T1000 (cell line): ENCODE measurements at regions not wholly inside any gene's neighbourhood (a gene's known extent, or its start where the extent isn't known, plus 50 kb on each side); places are given as distances from the start of the nearest gene placed in this dataset.
"Not testable (repeated sequence)": the region's sequence is repeated elsewhere in the genome, so short reads cannot be mapped to it uniquely, and the experiment has no call there.

ENCODE experiments used
- DNase-seq: peaks from one replicate; lab custom pipeline; 2025; ENCODE audit warnings: mixed read lengths; lab: John Stamatoyannopoulos, UW

GRCh38 chr1:182157187-182157586, 95.7 kb upstream of the ZNF648 start:
- DNase-seq, result no peak

DNA sequence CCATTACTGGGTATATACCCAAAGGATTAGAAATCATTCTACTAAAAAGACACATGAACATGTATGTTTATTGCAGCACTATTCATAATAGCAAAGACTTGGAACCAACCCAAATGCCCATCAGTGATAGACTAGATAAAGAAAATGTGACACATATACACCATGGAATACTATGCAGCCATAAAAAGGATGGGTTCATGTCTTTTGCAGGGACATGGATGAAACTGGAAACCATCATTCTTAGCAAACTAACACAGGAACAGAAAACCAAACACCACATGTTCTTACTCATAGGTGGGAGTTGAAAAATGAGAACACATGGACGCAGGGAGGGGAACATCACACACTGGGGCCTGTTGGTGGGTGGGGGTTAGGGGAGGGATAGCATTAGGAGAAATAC, 92.9 kb upstream of the ZNF648 start:
- not testable (repeated sequence) for DNase-seq

DNA sequence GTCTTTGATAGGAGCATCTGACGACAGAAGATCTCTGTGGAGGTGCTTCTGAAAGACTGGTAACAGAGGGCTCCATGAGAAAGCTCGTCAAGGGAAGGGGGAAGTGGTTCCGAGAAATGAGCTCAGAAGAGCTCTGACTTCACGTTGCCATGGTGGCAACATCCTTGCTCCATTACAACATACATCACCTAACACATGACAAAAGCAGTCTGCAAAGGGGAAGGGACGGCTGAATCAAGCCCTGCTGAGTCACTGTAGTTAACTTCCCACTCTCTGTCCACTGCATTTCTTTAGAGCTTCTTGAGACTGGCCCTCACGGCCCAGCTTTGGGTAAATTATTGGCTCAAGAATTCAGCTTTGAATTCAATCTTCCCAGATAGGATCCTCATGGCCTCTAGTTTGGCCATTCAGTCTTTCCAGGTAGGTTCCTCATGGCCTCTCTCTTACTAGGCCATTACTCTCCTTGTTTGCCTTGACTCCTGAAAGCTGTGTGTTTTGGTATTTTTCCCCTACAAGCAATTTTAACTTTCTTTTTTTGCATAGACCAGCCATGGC, 88.0 kb upstream of the ZNF648 start:
- DNase-seq, result no peak

- DNase-seq, result no peak
Measured at GRCh38 chr1:182147951-182148350, 86.4 kb upstream of the ZNF648 start.

DNA sequence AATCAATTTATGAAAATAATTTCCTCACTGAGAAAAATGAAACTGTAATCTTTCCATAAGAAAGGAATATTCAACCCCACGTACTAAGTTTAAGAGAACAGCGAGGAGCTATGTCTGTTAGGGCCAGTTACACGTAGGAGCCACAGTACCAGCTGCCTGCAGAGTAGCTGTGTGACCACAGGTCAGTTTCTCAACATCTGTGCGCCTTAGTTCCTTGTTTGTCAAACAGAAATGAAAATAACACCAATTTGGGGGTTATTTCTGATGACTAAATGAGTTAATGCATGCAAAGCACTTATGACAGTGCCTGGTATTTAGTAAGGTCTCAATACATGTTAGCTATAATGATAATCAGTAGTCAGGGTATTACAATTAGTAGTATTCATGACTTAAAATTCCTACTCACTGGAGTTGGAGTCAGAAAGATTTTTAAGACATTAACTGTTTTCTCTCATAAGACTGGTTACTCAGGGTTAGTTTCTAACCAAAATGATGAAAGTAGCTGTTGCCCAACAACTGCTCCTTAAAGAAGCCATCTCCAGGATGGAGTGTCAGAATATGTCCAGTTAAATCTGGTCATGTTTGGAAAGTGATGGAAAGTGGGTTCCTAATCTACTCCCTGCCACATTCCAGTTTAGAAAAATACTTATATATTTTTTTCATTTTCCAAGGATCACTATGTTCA, 85.8 kb upstream of the ZNF648 start:
- DNase-seq, result no peak

DNA sequence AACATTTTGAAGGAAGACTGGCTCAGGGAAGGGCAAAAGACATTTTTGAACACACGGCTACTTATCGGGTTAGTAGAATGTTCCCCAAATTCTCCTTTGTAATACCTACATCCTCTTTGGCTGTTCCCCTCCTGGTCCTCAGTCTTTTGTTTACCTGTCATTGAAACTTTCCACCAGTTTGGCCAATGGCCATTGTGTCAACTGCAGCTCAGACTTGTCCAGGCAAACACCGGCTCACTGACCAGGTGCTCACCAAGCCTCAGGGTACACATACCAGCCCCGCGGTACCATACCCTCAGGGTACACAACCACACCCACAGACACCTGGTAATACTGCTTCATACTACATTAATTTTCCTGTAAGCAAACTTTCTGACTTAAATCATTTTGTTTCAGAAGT, 84.8 kb upstream of the ZNF648 start:
- DNase-seq, result no peak

GRCh38 chr1:182145441-182145840, 83.9 kb upstream of the ZNF648 start:
- DNase-seq, result no peak

DNA sequence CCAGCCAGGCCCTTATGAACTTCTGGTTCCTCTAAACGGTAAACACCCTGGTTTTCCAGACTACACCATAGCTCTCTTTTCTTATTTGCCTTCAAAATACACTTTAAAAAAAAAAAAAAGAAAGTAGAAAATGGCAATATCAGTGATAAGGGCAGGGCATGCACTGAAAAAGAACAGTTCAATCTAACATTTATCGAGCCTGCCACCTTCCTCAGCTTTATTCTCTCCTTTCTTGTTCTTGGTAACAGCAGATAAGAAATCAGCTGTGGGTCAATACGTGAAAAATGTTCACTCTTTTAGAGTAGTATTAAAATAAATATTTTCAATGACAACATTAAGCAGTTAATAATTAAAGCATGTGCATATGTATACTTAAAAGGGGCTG, 83.1 kb upstream of the ZNF648 start:
- no peak for DNase-seq

GRCh38 chr1:182143825-182144645, 82.5 kb upstream of the ZNF648 start:
- no peak for DNase-seq

DNA sequence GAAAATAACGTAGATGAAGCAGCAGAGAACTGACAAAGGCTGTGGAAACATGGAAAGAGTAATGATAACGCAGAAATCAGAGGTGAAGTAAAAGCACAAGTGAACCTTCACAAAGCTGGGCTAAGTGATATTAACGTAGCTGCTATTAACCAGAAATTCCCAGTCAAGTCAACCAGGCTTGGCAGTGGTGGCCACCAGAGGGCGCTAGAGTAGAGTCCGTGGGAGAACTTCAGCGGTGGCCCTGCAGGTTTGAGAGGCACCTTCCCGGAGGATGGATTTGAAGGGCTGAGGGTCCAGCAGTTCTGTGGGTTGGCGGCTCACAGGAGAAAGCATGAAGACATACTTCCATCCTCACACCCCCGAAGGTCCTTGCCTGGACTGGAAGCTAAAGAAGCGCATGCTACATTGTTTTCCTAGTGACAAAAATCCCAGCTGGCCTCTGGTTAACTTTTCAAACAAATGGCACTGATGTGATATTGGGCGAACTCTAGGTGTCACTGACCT, 81.7 kb upstream of the ZNF648 start:
- peak; percentile 81 for DNase-seq

DNA sequence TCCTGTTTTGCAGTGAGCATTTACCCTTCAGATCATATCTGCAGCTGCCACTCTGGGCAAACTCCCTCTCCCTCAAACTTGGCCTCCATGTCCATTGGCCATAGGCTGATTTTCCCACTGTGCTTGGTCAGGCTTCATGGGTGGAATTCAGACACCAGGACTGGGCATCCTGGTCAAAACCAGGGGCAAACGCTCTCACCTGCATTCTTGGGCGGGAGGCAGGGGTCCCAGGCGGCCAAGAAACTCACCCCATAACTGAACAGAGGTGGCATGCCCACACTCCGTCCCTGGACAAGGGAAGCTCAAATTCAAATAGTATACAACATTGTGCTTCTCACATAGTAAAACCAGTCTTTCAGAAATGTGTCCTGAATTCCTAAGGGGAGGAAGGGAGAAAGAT, 81.1 kb upstream of the ZNF648 start:
- DNase-seq, result no peak

GRCh38 chr1:182141040-182141439, 79.5 kb upstream of the ZNF648 start:
- DNase-seq, result no peak

DNA sequence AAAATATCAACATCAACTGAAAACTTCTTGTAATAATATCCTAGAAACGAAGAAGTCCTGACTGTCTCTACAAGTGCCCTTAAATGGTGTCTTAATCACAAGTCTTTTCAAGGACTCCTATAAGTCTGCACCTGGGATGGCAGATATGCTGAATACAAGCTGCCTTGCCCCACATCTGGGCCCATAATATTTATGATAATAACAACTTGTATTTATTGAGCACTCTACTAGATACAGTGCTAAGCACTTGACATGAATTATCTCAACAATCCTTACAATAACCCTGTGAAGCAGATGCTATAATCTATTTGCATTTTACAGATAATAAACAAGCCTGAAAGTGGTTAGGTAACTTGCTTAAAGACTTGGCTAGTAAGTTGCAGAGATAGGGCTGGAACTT, 78.0 kb upstream of the ZNF648 start:
- DNase-seq, result no peak

DNA sequence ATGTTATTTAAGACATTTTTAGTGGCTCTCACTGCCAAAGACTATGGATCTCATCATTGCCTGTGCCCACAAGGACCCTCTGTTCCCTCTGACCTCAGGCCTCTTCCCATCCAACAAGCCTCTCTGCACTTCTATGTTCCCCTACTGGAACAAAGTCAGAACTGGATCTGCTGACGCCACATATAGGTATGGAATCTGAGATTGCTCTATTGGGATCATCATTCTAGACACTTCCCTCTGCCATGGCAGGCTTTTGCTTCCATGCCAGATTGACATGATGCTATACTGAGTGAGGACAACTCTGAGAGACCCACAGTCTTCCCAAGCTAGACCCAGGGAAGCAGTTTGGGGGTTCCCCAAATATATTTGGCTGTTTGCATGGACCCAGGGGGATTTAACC, 76.0 kb upstream of the ZNF648 start:
- no peak for DNase-seq

DNA sequence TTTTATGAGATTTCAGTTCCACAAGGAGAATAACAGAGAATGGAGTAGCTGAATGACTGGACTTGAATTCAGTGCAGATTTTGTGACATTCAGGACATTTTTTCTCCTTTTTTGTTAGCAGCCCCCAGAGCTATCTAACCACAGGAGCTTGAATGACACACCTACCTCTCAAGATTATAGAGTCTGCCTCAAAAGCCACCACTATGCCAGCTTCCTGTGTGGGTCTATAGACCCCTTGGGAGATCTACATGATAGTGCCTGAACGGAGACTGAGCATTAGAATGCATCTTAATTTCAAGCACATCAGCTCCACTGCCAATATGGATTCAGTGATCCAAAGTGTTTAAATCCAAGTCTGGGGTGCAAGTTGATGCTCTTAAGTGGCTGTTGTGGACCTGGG, 74.4 kb upstream of the ZNF648 start:
- no peak for DNase-seq

DNA sequence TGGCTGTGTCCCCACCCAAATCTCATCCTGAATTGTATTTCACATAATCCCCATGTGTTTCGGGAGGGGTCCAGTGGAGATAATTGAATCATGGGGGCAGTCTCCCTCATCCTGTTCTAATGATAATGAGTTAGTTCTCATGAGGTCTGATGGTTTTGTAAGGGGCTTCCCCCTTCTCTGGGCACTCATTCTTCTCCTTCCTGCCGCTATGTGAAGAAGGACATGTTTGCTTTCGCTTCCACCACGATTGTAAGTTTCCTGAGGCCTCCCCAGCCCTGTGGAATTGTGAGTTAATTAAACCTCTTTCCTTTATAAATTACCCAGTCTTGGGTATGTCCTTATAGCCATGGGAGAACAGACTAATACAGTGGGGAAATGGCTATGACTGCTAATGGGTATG, 72.7 kb upstream of the ZNF648 start:
- DNase-seq, result no peak

- DNase-seq, result no peak
Measured at GRCh38 chr1:182133181-182133580, 71.7 kb upstream of the ZNF648 start.

GRCh38 chr1:182129398-182129797, 67.9 kb upstream of the ZNF648 start:
- no peak for DNase-seq

DNA sequence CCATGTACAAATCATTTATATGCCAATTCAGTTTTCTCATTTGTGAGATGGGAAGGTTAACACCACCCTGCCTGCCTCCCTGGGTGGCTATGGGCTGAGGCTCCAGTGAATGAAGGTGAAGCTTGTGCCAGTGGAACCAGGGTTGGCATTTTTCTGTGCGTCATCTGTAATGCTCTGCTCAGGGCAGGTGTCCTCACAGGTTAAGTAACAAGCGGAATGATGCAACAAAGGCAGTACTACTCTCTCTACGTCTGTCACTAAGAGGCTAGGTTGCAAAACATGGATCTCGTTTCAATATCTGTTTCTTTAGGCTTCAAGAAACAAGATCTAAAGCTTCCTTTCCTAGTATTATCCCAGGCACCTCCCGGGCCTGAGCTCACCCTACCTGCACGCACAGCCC, 67.0 kb upstream of the ZNF648 start:
- DNase-seq, result no peak

- no peak for DNase-seq
Measured at GRCh38 chr1:182127656-182128055, 66.1 kb upstream of the ZNF648 start.

GRCh38 chr1:182126272-182126800, 64.8 kb upstream of the ZNF648 start:
- no peak for DNase-seq

- no peak for DNase-seq
Measured at GRCh38 chr1:182122913-182123260, 61.4 kb upstream of the ZNF648 start.
